HL-60 (cell line): ENCODE measurements at regions not wholly inside any gene's neighbourhood (a gene's known extent, or its start where the extent isn't known, plus 50 kb on each side); places are given as distances from the start of the nearest gene placed in this dataset.

Experiments
- CTCF ChIP-seq: IDR thresholded peaks from one replicate; pipeline ENCODE4 v1.5.1; 2011; ENCODE audit warnings: low read length, control low read depth, inconsistent platforms; ENCODE audit not compliant: insufficient read depth
- POLR2AphosphoS5 ChIP-seq: IDR thresholded peaks from 2 replicates; pipeline ENCODE4 v1.6.1; 2012; ENCODE audit warnings: low read depth

DNA sequence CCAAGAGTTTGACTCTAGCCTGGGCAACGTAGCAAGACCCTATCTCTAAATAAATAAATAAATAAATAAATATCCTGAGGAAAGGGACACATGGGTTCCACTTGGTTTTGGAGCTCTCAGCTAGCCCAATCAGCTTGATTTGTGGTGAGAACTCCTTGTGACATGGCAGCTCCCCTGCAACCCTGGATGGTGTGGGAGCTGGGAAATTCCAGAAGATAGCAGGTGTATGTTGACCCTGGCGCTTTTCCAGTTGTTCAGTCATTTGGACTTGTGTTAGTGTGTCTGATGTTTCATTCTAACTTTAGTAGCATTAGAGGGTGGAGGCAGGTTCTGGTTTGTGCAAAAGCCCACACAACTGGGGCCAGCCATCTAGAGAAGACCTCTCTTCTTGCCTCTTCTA, 148.5 kb upstream of the NCAM1 start:
- no peak for TF ChIP-seq CTCF
- no peak for TF ChIP-seq POLR2AphosphoS5
